ENCODE measurements at regions not wholly inside any gene's neighbourhood (a gene's known extent, or its start where the extent isn't known, plus 50 kb on each side); places are given as distances from the start of the nearest gene placed in this dataset.

- H3K27ac ChIP-seq = no peak overlapping the region
- no peaks in the 10 kb centered on the region for H3K9me3 ChIP-seq
- TF ChIP-seq POLR2A (IDR thresholded peaks at IDR 0.05) = no peak
- H3K4me3 ChIP-seq = peak overlapping the region in 3 of 12 donors; percentile 14 to 41 (median 31)
- H3K4me1 ChIP-seq = peaks cover 0 to 10% (median 0%) of the 10 kb centered on the region in 12 donors
- no peak for ATAC-seq
- WGBS, 4 donors = 21 to 34% (median 27%) methylated on average over 11 of the region's 11 CpGs
- no peaks in the 10 kb centered on the region for H3K36me3 ChIP-seq
- peaks cover 17 to 60% (median 37%) of the 10 kb centered on the region in 9 donors for H3K27me3 ChIP-seq
- intact Hi-C loops (cut with DNase I) = no loop called here
- no peak for DNase-seq
Measured at GRCh38 chr16:48811478-48811877, 201.5 kb upstream of the N4BP1 start.

GRCh38 chr16:48810803-48811453 lies 200.9 kb upstream of the N4BP1 start:
- Histone ChIP-seq H3K27ac (no peak overlapping the region), H3K9me3 (no peaks in the 10 kb centered on the region), H3K36me3 (no peaks in the 10 kb centered on the region), H3K4me3 (peak overlapping the region in 8 of 12 donors; percentile 13 to 41 (median 26)), H3K4me1 (peaks cover 0 to 10% (median 0%) of the 10 kb centered on the region in 12 donors), H3K27me3 (peaks cover 17 to 63% (median 37%) of the 10 kb centered on the region in 9 donors)
- DNase-seq (no peak), ATAC-seq (peak in 1 of 4 donors; percentile 24)
- WGBS, 4 donors = 3 to 6% (median 4%) methylated on average over 20 to 70 of the region's 70 CpGs
- intact Hi-C loops (cut with DNase I) = no loop called here
- TF ChIP-seq CTCF (IDR thresholded peaks at IDR 0.05) = no peak
- TF ChIP-seq POLR2A (IDR thresholded peaks at IDR 0.05) = no peak

GRCh38 chr16:48810436-48810802 lies 200.4 kb upstream of the N4BP1 start:
- peaks cover 17 to 63% (median 37%) of the 10 kb centered on the region in 9 donors for H3K27me3 ChIP-seq
- 0 to 9% (median 6%) methylated on average over 3 to 29 of the region's 29 CpGs for WGBS, 4 donors
- no peaks in the 10 kb centered on the region for H3K9me3 ChIP-seq
- no peak for ATAC-seq
- H3K4me1 ChIP-seq = peaks cover 0 to 10% (median 0%) of the 10 kb centered on the region in 12 donors
- intact Hi-C loops (cut with DNase I) = no loop called here
- no peak for DNase-seq
- no peak for TF ChIP-seq POLR2A (IDR thresholded peaks at IDR 0.05)
- no peak for TF ChIP-seq CTCF (IDR thresholded peaks at IDR 0.05)
- no peaks in the 10 kb centered on the region for H3K36me3 ChIP-seq
- H3K4me3 ChIP-seq = peak overlapping the region in 5 of 12 donors; percentile 15 to 41 (median 31)
- no peak overlapping the region for H3K27ac ChIP-seq

GRCh38 chr16:48790151-48790550 lies 180.2 kb upstream of the N4BP1 start:
- peaks cover 0 to 9% (median 0%) of the 10 kb centered on the region in 12 donors for H3K9me3 ChIP-seq
- no peak overlapping the region for H3K4me3 ChIP-seq
- H3K27ac ChIP-seq = no peak overlapping the region
- peaks cover 0 to 5% (median 0%) of the 10 kb centered on the region in 9 donors for H3K27me3 ChIP-seq
- ATAC-seq (no peak), DNase-seq (no peak)
- no peaks in the 10 kb centered on the region for H3K36me3 ChIP-seq
- intact Hi-C loops (cut with DNase I) = no loop called here
- TF ChIP-seq POLR2A (IDR thresholded peaks at IDR 0.05) (no peak), CTCF (IDR thresholded peaks at IDR 0.05) (no peak)
- no peaks in the 10 kb centered on the region for H3K4me1 ChIP-seq
- 35 to 53% (median 48%) methylated on average over 2 of the region's 2 CpGs for WGBS, 4 donors
